HG03558 (cell line): ENCODE measurements at regions not wholly inside any gene's neighbourhood (a gene's known extent, or its start where the extent isn't known, plus 50 kb on each side); places are given as distances from the start of the nearest gene placed in this dataset.
"Not testable (repeated sequence)": the region's sequence is repeated elsewhere in the genome, so short reads cannot be mapped to it uniquely, and the experiment has no call there.

Source experiments
- ATAC-seq: cut with Tn5 transposase; IDR thresholded peaks from one replicate; pipeline ENCODE4 v1.9.1; 2021; ENCODE audit warnings: moderate number of reproducible peaks; ENCODE audit not compliant: unreplicated experiment; ENCODE audit errors: extremely low read depth

DNA sequence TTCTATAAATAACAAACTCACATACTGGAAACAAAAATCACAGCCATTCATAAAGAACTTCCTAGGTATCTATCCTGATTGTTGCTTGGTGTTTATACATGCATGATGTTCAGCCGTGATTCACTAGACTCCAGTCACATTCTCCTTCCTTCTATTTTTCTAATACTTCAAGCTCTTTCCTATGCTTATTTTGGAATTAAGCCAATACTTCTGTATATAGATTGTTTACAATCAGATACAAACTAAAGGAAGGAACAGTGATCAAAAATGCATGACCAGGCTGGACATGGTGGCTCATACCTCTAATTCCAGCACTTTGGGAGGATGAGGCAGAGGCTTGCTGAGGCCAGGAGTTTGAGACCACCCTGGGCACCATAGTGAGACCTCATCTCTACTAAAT, 377.5 kb upstream of the IRAK1BP1 start:
- no peak for ATAC-seq

DNA sequence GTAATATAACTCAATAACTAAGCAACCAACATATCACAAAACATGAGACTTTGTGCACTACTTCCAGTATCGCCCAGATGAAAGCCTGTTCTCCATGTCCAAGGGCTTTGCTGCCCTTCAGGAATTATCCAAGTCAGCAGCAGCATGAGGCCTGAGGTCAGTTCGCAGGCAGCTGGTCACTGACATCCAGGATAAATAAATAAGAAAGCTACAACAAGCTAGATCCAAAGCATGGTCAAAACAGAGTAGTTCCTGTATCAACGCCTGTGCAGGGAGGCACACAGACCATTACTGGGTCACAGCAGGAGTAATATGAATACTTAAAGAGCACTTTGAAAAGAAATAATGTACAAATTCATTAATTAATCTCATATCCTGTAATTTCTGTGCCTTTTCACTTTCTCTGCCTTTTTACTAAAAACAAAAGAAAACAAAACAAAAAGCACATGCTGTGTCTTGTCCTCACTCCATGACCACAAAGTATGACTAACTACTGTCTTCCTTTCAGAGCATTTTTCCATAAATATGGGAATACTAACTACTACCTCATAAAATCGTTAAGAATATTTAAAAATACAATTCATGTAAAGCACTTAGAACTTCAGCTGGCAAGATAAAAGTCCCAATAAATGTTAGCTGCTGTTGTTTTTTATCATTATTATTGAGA, 374.9 kb upstream of the IRAK1BP1 start:
- ATAC-seq = no peak

DNA sequence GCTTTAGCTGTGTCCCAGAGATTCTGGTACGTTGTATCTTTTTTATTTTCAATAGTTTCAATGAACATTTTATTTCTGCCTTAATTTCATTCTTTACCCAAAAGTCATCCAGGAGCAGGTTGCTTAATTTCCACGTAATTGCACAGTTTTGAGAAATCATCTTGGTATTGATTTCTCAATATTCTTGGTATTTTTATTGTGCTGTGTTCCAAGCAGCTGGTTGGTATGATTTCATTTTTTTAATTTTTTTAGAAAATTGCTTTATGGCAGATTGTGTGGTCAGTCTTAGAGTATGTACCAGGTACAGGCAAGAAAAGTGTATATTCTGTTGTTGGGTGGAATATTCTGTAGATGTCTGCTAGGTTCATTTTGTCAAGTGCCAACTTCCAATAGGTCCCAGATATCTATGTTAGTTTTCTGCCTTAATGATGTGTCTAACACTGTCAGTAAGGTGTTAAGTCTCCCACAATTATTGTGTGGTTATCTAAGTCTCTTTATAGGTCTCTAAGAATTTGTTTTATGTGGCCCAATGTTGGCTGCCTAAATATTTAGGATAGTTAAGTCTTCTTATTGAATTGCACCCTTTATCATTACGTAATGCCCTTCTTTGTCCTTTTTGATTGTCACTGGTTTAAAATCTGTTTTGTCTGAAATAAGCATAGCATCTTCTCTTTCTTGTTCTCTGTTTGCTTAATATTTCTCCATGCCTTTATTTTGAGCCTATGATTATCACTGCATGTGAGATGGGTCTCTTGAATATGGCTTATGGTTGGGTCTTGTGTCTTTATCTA, 366.9 kb upstream of the IRAK1BP1 start:
- ATAC-seq = no peak

DNA sequence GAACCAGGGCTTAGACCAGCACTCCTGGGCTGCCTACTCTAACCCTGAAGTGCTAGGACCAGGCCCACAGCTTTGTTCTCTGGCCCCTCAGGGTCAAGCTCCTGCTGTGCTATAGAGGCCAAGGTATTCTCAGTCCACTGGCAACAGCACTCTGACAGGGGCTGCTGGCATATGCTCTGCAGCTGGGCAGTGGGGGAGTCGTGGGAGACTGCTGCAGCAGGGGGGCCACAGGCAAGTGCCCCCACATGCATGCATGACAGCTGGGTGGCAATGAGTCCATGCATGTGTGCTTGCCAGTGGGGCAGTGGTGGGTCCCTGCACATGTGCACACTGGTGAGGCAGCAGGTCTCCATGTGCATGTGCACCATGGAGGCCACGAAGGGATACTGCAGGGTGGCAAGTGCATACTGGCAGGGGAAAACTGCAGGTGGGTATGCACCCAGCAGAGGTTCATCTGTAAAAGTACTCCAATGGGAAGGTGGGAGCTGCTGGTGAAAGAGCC, 364.9 kb upstream of the IRAK1BP1 start:
- no peak for ATAC-seq

DNA sequence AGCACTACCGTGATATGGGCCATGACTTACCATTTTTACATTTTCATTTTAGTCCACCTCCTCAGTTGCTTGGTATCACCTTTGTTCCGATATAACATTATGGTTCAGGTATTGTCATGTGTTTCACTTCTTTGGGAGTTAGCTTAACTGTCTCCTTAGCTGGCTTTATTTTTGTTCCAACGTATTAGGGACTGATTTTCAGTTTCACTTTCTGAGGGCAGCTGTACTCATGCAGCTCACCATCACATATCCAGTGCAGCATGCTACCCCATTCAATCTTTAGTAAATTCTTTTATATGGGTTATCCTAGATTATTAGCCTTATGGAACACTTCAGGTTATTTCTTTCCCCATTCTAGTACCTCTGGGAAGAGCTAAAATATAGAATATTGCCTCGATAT, 362.2 kb upstream of the IRAK1BP1 start:
- ATAC-seq = no peak

DNA sequence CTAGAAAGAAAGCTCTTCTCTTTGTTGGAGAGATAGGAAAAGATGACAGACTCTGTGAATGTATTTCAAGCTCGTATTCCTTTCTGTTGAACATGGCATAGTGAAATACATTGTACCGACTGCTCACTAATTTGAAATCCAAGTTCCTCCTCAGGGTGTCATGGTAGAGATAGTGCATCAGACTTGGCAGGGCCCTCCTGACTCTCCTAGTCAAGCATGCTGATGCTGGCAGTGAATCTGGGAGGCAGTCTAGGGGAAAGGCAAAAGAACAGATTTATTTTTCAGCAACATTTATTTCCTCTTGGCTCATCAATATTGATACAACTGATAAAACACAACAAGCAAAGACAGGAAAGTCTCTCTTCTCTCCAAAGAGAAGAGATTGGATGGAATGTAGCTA, 356.3 kb upstream of the IRAK1BP1 start:
- ATAC-seq = no peak

DNA sequence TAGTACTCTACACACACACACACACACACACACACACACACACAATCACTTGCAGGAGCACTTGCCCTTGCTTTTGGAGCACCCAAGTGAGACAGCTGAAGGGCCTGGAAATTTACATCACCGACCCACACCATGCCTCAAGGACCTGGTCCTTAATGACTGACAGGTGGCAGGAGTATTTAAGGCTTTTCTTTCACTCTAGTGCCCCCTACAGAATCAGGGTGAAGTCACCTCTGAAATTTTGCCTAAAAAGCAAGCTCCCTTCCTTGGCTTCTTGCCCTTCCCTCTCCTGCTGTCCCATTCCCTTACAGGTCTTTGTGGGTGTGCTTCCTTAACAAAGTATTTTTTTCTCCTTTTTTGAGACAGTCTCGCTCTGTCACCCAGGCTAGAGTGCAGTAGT, 353.5 kb upstream of the IRAK1BP1 start:
- no peak for ATAC-seq

DNA sequence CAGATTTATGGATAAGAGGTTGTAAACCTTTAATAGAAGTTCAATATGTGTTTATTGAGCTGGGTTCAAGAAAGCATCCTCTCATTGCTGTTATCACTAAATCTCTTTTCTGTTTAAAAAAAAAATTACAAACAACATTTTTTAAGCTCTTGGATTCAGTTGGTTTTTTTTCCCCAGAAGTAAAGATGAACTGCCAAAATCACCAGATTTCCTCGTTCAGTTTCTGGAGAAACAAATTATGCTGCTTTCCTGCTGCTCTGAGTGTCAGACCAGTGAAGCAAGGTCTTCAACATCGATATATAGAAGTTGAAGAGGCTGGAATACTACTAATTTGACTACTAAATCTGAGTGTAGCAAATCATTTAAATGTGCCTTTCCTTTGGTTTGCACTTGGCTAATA, 352.1 kb upstream of the IRAK1BP1 start:
- no peak for ATAC-seq

DNA sequence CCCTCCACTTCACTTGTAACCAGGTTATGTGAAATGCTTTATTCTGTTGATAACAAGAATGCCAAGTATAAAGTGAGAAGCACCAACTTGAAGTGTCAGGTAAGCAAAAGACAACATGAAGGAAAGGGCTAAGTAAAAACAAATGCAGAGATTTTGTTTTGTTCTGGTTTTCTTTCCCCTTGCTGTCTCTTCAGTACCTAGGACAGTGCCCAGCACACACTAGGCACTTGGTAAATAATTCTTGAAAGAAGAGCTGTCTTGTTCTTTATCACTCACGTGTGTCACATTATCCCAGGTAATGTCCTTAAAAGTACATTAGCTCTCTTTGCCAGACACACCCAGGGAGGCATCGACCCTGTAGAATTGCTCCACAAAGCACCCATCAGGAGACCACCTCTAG, 350.0 kb upstream of the IRAK1BP1 start:
- ATAC-seq = no peak

DNA sequence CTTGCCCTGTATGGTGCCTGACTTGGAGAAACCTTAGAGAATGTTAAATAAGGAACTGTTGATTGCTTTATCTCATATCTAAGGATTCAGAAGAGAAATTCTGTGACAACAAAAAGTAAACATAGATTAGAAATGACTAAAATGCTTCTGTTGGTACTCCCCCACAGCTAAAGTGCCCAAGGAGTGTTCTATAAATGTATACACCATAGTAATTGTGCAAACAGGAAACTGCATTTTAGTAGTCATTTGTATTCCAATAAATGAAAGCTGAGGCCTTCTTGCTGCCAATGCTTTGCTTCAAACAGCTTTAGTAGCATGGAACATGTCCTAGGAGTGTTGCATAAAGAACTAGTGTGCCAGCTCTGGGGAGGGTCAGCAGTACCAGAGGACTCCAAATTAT, 343.7 kb upstream of the IRAK1BP1 start:
- no peak for ATAC-seq

DNA sequence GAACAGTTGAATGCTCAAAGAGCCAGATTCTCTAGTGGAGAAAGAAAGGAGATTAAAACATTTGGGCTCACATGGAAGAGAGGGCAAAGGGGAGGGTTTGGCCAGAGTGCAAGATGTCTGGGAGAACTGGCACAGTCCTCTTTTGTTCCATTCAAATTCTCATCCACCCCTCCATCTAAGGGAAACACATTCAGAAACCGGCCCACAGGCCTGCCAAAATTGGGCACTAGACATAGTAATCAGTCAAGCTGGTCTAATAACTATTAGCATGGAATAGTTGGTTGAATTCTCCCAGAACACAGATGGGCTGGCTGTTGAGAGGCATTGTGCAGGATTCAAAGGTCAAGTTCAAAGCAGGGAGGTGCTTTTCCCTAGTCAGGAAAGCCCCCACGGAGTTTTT, 341.4 kb upstream of the IRAK1BP1 start:
- ATAC-seq = no peak

DNA sequence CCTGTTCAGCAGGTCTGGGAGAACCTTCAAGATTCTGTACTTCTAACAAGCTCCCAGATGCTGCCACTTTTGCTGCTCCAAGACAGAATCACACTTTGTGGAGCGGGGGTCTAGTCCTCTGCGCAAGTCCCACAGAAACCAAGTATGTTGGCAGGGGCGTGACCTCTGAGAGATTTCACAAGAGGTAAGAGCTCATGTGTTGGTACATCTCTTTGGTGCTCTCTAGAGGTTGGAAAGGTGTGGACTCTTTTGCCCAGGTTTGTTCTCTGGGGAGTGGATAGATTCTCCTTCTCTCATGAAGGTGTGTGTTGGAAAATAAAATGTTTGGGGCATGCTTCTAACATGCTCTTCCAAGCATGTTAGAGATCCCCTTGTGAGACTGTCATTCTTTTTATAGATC, 340.9 kb upstream of the IRAK1BP1 start:
- ATAC-seq = no peak

DNA sequence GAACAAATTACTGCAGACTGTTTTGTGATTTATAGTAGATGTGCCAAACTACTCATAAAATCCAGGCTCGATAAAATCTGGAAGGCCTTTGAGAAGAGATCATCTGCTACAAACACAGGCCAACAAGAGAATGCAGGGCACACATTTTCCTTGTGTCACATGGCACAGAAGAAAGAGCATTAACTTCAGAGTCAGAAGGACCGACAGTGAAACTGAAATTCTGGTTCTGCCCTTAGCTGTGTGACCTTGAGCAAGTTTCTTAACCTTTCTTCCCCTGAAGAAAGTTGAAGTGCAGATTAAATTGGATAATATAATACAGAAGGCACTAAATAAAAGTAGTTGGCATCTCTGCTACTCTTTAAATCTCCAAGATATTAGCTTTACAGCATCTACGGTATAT, 338.4 kb upstream of the IRAK1BP1 start:
- no peak for ATAC-seq

DNA sequence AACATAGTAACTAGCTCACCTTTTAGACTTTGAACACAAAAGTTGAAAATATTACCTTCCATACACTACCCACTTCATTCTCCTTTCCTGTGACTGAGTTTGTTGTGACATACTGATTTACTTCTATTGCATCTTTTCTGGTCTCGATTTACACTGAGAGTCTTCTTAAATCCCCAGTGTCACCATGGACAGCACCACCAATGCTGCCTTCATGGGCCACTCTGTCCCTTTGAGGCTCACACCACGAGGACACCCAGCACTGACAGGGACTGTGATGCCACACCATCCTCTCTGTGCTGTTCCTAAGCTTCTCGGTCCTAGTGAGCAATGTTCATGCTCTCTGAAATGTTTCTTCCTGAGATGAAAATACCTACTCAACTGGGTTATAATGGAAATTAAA, 337.1 kb upstream of the IRAK1BP1 start:
- no peak for ATAC-seq

DNA sequence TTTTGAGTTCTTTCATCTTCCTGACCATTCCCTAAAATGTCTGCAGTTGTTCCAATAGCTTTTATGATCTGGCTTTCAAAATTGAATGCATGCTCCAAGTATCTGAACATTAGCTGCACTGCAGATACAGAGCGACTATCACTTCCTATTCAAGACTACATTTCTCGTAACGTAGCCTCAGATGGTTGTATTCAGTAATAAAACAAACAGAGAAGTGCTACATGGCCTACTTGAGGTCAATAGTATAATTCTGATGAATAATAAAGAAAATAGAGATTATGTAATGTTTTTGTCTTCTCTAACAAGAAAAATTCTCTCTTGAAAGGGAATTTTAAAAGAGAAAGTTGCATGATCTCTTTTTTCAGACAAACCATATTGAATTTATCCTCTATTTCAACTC, 333.9 kb upstream of the IRAK1BP1 start:
- no peak for ATAC-seq

DNA sequence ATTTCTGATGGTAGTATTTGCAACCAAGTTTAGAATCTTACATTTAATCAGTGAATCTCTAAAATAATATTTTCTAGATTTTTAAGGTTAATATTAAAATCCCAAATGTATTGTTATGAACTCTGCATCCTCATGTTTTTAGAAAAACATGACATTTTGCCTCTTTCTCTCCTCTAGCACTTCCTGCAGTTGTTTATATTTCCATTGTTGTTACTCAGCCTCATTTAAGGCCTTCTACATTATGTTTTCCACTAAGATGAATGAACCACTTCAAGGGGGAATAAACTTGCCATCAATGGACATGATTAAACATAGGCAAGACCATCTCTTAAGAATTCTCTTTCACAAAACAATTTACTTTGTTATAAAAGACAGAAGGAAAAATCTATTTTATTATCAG, 333.5 kb upstream of the IRAK1BP1 start:
- no peak for ATAC-seq

DNA sequence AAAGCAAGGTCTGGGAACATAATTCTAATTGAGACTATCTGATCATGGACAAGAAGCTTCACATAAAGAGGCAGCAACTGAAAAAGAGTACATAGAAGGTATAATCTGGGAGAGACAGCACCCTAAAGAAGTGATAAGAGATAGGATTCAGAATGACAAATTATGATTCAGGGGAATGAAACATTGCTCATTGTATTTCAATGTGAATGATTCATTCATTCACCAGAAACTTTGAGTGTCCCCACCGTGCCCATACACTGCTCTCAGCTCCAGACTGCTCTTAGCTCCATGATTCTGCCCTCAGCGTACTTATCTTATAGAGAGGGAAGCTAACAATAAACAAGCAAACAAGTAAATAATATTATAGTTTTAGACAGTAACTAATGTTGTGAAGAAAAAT, 329.3 kb upstream of the IRAK1BP1 start:
- ATAC-seq = no peak

DNA sequence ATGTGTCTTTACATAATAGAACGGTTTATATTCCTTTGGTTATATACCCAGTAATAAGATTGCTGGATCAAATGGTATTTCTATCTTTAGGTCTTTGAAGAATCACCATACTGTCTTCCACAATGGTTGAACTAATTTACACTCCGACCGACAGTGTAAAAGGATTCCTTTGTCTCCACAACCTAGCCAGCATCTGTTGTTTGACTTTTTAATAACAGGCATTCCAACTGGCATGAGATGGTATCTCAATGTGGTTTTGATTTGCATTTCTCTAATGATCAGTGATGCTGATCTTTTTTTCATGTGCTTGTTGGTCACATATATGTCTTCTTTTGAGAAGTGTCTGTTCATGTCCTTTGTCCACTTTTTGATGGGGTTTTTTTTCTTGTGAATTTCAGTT, 319.7 kb upstream of the IRAK1BP1 start:
- not testable (repeated sequence) for ATAC-seq

DNA sequence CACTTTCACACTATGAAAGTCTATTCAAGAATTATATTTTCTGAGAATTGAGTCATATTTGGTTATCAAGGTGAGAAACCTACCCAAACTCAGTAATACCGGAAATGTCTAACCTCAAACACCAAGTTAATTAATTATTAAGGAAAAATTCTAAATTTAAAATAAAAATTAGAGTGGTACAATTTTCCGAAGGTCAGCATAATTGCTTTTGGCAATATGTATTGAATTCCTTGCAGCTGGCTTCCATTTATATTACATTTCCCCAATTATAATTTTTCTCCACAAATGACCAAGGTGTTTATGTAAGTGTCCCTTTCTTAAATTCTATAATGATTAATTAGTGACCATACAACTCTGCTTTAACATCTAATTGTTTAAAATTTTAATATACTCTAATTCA, 316.0 kb upstream of the IRAK1BP1 start:
- ATAC-seq = no peak

DNA sequence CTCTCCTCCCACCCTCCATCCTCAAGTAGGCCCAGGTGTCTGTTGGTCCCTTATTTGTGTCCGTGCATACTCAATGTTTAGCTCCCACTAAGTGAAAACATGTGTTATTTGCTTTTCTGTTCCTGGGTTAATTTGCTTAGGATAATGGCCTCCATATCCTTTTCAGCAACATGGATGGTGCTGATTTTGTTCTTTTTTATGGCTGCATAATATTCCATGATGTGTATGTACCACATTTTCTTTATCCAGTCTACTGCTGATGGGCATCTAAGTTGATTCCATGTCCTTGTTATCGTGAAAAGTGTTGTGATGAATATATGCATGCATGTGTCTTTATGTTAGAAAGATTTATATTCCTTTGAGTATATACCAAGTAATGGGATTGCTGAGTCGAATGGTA, 314.9 kb upstream of the IRAK1BP1 start:
- no peak for ATAC-seq

DNA sequence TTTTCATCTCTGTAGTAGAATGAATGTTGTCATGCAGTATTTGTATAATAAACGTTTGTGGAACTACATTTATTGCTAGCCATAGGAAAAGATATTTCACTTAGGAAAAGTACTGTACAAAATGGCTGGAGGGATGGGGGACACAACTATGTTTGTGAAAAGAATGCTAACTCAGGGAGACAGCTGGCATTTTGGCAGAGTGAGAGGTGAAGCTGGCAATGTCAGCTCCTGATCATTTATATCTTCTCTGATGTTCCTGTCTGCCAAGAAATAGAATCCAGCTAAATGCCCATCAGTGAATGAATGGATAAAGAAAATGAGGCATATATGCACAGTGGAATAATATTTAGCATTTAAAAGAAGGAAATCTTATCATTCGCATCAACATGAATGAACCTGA, 313.0 kb upstream of the IRAK1BP1 start:
- ATAC-seq = no peak

DNA sequence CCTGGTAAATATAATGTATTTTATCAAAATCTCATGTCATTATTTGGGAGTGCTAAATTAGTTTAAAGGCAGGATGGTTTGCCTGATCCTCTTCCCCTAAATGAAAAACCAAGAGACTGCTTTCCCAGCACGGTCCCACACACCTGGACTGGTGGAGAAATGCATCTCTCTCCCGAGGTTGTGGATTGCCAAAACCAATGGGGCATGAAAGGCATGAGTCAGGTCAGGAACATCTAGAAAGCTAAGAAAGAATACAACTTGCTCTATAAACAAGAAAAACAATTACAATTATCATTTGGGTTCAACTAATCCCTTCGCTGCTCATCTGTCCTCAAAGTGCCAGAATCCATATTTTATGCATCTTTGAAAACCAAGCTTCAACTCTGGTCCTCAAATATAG, 308.3 kb upstream of the IRAK1BP1 start:
- no peak for ATAC-seq
